KMS-11 (cell line): ENCODE measurements at regions not wholly inside any gene's neighbourhood (a gene's known extent, or its start where the extent isn't known, plus 50 kb on each side); places are given as distances from the start of the nearest gene placed in this dataset.

Experiments used
- H2AFZ ChIP-seq: fragments of 200-600 bp; sonication (generic); 2 replicates; pipeline ENCODE4 v1.6.1; 2016; ENCODE audit warnings: antibody characterized with exemption, mixed run types, low read depth
- H3K27ac ChIP-seq: fragments of 200-600 bp; sonication (generic); 2 replicates; pipeline ENCODE4 v1.6.1; 2016; ENCODE audit warnings: mild to moderate bottlenecking, mixed run types
- H3K27me3 ChIP-seq: fragments of 200-600 bp; sonication (generic); 2 replicates; pipeline ENCODE4 v1.6.1; 2017; ENCODE audit warnings: mild to moderate bottlenecking, low read depth, mixed run types, moderate library complexity; ENCODE audit not compliant: insufficient read depth
- H3K36me3 ChIP-seq: fragments of 200-600 bp; sonication (generic); 2 replicates; pipeline ENCODE4 v1.6.1; 2017; ENCODE audit warnings: mild to moderate bottlenecking, mixed run types; ENCODE audit not compliant: insufficient read depth
- H3K4me1 ChIP-seq: fragments of 200-600 bp; sonication (generic); 2 replicates; pipeline ENCODE4 v1.6.1; 2016; ENCODE audit warnings: mild to moderate bottlenecking, low read depth, mixed run types; ENCODE audit not compliant: poor library complexity, severe bottlenecking
- H3K4me2 ChIP-seq: fragments of 200-600 bp; sonication (generic); 2 replicates; pipeline ENCODE4 v1.7.0; 2016; ENCODE audit warnings: mild to moderate bottlenecking, mixed run types
- H3K4me3 ChIP-seq: fragments of 200-600 bp; sonication (generic); IDR thresholded peaks from 2 replicates; pipeline ENCODE4 v1.6.1; 2017; ENCODE audit warnings: low read depth, low read length, mixed read lengths; ENCODE audit not compliant: insufficient read depth
- H3K79me2 ChIP-seq: fragments of 200-600 bp; sonication (generic); 2 replicates; pipeline ENCODE4 v1.6.1; 2016; ENCODE audit warnings: low read depth, mixed run types; ENCODE audit not compliant: insufficient read depth
- H3K9ac ChIP-seq: fragments of 200-600 bp; sonication (generic); 2 replicates; pipeline ENCODE4 v1.6.1; 2016; ENCODE audit warnings: mild to moderate bottlenecking, mixed run types
- H4K20me1 ChIP-seq: fragments of 200-600 bp; sonication (generic); 2 replicates; pipeline ENCODE4 v1.6.1; 2016; ENCODE audit warnings: mild to moderate bottlenecking, mixed run types; ENCODE audit not compliant: insufficient read depth
- CTCF ChIP-seq: fragments of 200-600 bp; sonication (generic); conservative IDR thresholded peaks from 2 replicates; pipeline ENCODE4 v1.6.1; 2017; ENCODE audit warnings: low read depth, mild to moderate bottlenecking, antibody characterized with exemption, low read length, moderate library complexity, mixed read lengths

DNA sequence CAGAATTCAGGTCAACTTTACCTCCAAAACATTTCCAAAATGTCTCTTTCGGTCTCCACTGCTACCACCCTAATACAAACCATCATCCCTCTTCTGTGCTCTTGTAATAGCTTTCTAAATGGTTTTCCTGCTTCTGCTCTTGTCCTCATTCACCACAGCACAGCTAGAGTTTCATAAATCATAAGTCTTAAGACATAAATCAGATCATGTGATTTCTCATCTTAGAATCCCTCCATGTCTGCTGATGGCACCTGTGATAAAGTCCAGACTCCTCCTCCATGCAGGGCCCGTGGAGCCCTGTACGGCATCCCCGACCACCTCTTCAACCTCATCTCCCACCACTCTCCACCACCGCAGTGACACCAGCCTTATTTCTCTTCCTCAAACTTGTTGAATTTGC, 212.3 kb upstream of the MKLN1 start:
- Histone ChIP-seq H3K27ac (no peak overlapping the region), H3K9ac (no peak overlapping the region), H2AFZ (no peak overlapping the region), H3K4me3 (no peak overlapping the region), H3K4me1 (peaks cover 15% of the 10 kb centered on the region), H3K4me2 (no peak overlapping the region), H4K20me1 (no peaks in the 10 kb centered on the region), H3K36me3 (no peaks in the 10 kb centered on the region), H3K27me3 (no peaks in the 10 kb centered on the region), H3K79me2 (no peaks in the 10 kb centered on the region)
- TF ChIP-seq CTCF = no peak

GRCh38 chr7:131117439-131117838, 210.2 kb upstream of the MKLN1 start:
- H3K4me2 ChIP-seq = no peak overlapping the region
- no peak overlapping the region for H3K4me3 ChIP-seq
- H3K79me2 ChIP-seq = no peaks in the 10 kb centered on the region
- no peak overlapping the region for H3K27ac ChIP-seq
- no peak for TF ChIP-seq CTCF
- no peaks in the 10 kb centered on the region; the same call in 1 of the 2 replicates for H3K27me3 ChIP-seq
- H2AFZ ChIP-seq = no peak overlapping the region
- H4K20me1 ChIP-seq = no peaks in the 10 kb centered on the region
- no peaks in the 10 kb centered on the region for H3K36me3 ChIP-seq
- H3K9ac ChIP-seq = no peak overlapping the region
- no peaks in the 10 kb centered on the region for H3K4me1 ChIP-seq

- no peak overlapping the region for H3K27ac ChIP-seq
- no peak for TF ChIP-seq CTCF
- H3K79me2 ChIP-seq = no peaks in the 10 kb centered on the region
- no peaks in the 10 kb centered on the region for H3K36me3 ChIP-seq
- H4K20me1 ChIP-seq = no peaks in the 10 kb centered on the region
- H3K27me3 ChIP-seq = no peaks in the 10 kb centered on the region; the same call in 1 of the 2 replicates
- no peak overlapping the region for H2AFZ ChIP-seq
- no peak overlapping the region for H3K4me3 ChIP-seq
- H3K9ac ChIP-seq = no peak overlapping the region
- H3K4me1 ChIP-seq = peaks cover 14% of the 10 kb centered on the region
- no peak overlapping the region for H3K4me2 ChIP-seq
These were observed 208.3 kb upstream of the MKLN1 start for GRCh38 chr7:131119381-131119780.

DNA sequence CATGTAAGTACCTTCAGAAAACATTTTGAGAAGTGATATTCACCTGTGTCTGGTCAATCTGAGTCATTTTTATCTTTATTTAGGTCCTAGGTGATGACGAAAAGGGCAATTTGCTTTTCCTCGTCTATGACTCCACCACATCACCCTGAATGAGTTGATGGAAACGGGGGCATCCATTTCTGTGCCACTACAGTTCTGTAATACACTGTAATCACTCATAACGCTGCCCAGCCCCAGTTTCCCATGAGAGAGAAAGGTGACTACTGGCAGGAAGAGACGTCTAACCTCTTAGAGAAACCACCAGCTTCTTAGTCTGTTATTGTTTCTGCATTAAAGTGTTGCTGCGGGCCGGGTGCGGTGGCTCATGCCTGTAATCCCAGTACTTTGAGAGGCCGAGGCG, 205.3 kb upstream of the MKLN1 start:
- Histone ChIP-seq H3K27me3 (no peaks in the 10 kb centered on the region; the same call in 1 of the 2 replicates), H3K79me2 (no peaks in the 10 kb centered on the region), H3K27ac (no peak overlapping the region), H3K9ac (no peak overlapping the region), H3K4me3 (no peak overlapping the region), H2AFZ (no peak overlapping the region), H4K20me1 (no peaks in the 10 kb centered on the region), H3K4me2 (no peak overlapping the region), H3K36me3 (no peaks in the 10 kb centered on the region), H3K4me1 (peaks cover 27% of the 10 kb centered on the region)
- no peak for TF ChIP-seq CTCF
